CD4-positive, alpha-beta memory T cell (primary cell): ENCODE measurements at regions not wholly inside any gene's neighbourhood (a gene's known extent, or its start where the extent isn't known, plus 50 kb on each side); places are given as distances from the start of the nearest gene placed in this dataset.

ENCODE experiments used
- CTCF ChIA-PET: fragments of 350-600 bp; sonication (Branson Sonifier 250); formaldehyde crosslinking; loops from one replicate; lab custom pipeline; 2021; ENCODE audit warnings: inconsistent platforms; ENCODE audit not compliant: partially characterized antibody; lab: Charles Lee
- POLR2A ChIA-PET: fragments of 350-600 bp; sonication (Branson Sonifier 250); formaldehyde crosslinking; loops from one replicate; lab custom pipeline; 2021; ENCODE audit not compliant: partially characterized antibody; lab: Charles Lee
- DNase-seq, 5 donors: peaks; one replicate each; pipeline versions ENCODE4 v3.0.0 to v3.0.0-alpha.2; 2020 to 2022; ENCODE audit warnings: mixed read lengths in 1 of 5
- H3K27ac ChIP-seq: one replicate; pipeline ENCODE4 v1.7.0; 2013; ENCODE audit warnings: low read depth, low read length
- H3K27me3 ChIP-seq: 2 replicates; pipeline ENCODE4 v1.7.0; 2013; ENCODE audit warnings: mild to moderate bottlenecking, low read length, moderate library complexity; ENCODE audit not compliant: insufficient read depth
- H3K36me3 ChIP-seq: 2 replicates; pipeline ENCODE4 v1.7.0; 2013; ENCODE audit warnings: mild to moderate bottlenecking, low read length, moderate library complexity; ENCODE audit not compliant: insufficient read depth
- H3K4me1 ChIP-seq: 2 replicates; pipeline ENCODE4 v1.7.0; 2013; ENCODE audit warnings: mild to moderate bottlenecking, low read length, moderate library complexity; ENCODE audit not compliant: insufficient read depth
- H3K4me3 ChIP-seq, 2 donors: one replicate each; pipeline ENCODE4 v1.7.0; 2013; ENCODE audit warnings: low read length in 2 of 2, mild to moderate bottlenecking in 1 of 2
- H3K9me3 ChIP-seq, 2 donors: one replicate each; pipeline ENCODE4 v1.7.0; 2013; ENCODE audit warnings: low read length in 2 of 2, control low read depth in 1 of 2; ENCODE audit not compliant: control insufficient read depth in 1 of 2
- H3K27ac Mint-ChIP-seq, 7 donors: one replicate each; pipeline ENCODE4 v1.8.0; 2020 to 2021; ENCODE audit warnings: mixed read lengths in 7 of 7, mild to moderate bottlenecking in 6 of 7, inconsistent platforms in 3 of 7, moderate library complexity in 3 of 7
- H3K27me3 Mint-ChIP-seq, 2 donors: one replicate each; pipeline ENCODE4 v1.8.0; 2020 to 2021; ENCODE audit warnings: mixed read lengths in 2 of 2
- H3K36me3 Mint-ChIP-seq, 2 donors: one replicate each; pipeline ENCODE4 v1.8.0; 2020 to 2021; ENCODE audit warnings: mixed read lengths in 2 of 2, inconsistent platforms in 1 of 2, mild to moderate bottlenecking in 1 of 2
- H3K4me1 Mint-ChIP-seq, 4 donors: one replicate each; pipeline ENCODE4 v1.8.0; 2020 to 2021; ENCODE audit warnings: mixed read lengths in 4 of 4, mild to moderate bottlenecking in 1 of 4
- H3K4me3 Mint-ChIP-seq, 8 donors: one replicate each; pipeline ENCODE4 v1.8.0; 2020 to 2021; ENCODE audit warnings: mixed read lengths in 8 of 8, mild to moderate bottlenecking in 7 of 8, moderate library complexity in 6 of 8, inconsistent platforms in 3 of 8
- H3K9me3 Mint-ChIP-seq, 8 donors: one replicate each; pipeline ENCODE4 v1.8.0; 2020 to 2021; ENCODE audit warnings: mixed read lengths in 8 of 8, mild to moderate bottlenecking in 5 of 8, inconsistent platforms in 3 of 8, moderate library complexity in 1 of 8
- intact Hi-C: fragments of 100-400 bp; cut with micrococcal nuclease; formaldehyde crosslinking; loops from one replicate; pipeline ENCODE4 v1.15.1; 2023

GRCh38 chr20:4454111-4454510 is 205.0 kb upstream of the ADRA1D start:
- H3K4me3 ChIP-seq: no peak overlapping the region
- no peak overlapping the region for H3K27ac Mint-ChIP-seq
- H3K27me3 Mint-ChIP-seq: peaks cover 1 to 3% of the 10 kb centered on the region in 2 donors
- ChIA-PET POLR2A (no interaction called here), CTCF (no interaction called here)
- no peak overlapping the region for H3K4me3 Mint-ChIP-seq
- no peaks in the 10 kb centered on the region for H3K36me3 ChIP-seq
- H3K9me3 Mint-ChIP-seq: peaks cover 0 to 7% (median 2%) of the 10 kb centered on the region in 8 donors
- intact Hi-C loops: no loop called here
- no peak overlapping the region for H3K27ac ChIP-seq
- H3K9me3 ChIP-seq: no peaks in the 10 kb centered on the region
- no peak for DNase-seq
- no peaks in the 10 kb centered on the region for H3K4me1 Mint-ChIP-seq
- H3K27me3 ChIP-seq: no peaks in the 10 kb centered on the region
- no peaks in the 10 kb centered on the region for H3K4me1 ChIP-seq
- no peaks in the 10 kb centered on the region for H3K36me3 Mint-ChIP-seq

GRCh38 chr20:4453359-4453758 is 204.3 kb upstream of the ADRA1D start:
- no peak for DNase-seq
- Histone ChIP-seq H3K9me3 (no peaks in the 10 kb centered on the region), H3K36me3 (no peaks in the 10 kb centered on the region), H3K27me3 (no peaks in the 10 kb centered on the region), H3K4me1 (no peaks in the 10 kb centered on the region), H3K4me3 (no peak overlapping the region), H3K27ac (no peak overlapping the region)
- H3K4me3 Mint-ChIP-seq: no peak overlapping the region
- intact Hi-C loops: no loop called here
- H3K4me1 Mint-ChIP-seq: no peaks in the 10 kb centered on the region
- H3K27me3 Mint-ChIP-seq: peaks cover 1 to 3% of the 10 kb centered on the region in 2 donors
- H3K27ac Mint-ChIP-seq: peak overlapping the region in 1 of 7 donors; percentile 50
- POLR2A ChIA-PET: no interaction called here
- CTCF ChIA-PET: no interaction called here
- H3K36me3 Mint-ChIP-seq: no peaks in the 10 kb centered on the region
- peaks cover 0 to 4% (median 0%) of the 10 kb centered on the region in 8 donors for H3K9me3 Mint-ChIP-seq

- Histone ChIP-seq H3K4me3 (no peak overlapping the region), H3K36me3 (no peaks in the 10 kb centered on the region), H3K27me3 (no peaks in the 10 kb centered on the region), H3K9me3 (no peaks in the 10 kb centered on the region), H3K4me1 (no peaks in the 10 kb centered on the region), H3K27ac (no peak overlapping the region)
- DNase-seq: no peak
- no peak overlapping the region for H3K4me3 Mint-ChIP-seq
- CTCF ChIA-PET: no interaction called here
- H3K36me3 Mint-ChIP-seq: no peaks in the 10 kb centered on the region
- POLR2A ChIA-PET: no interaction called here
- H3K9me3 Mint-ChIP-seq: peaks cover 0 to 3% (median 0%) of the 10 kb centered on the region in 8 donors
- no peak overlapping the region for H3K27ac Mint-ChIP-seq
- intact Hi-C loops: no loop called here
- no peaks in the 10 kb centered on the region for H3K4me1 Mint-ChIP-seq
- peaks cover 1 to 2% of the 10 kb centered on the region in 2 donors for H3K27me3 Mint-ChIP-seq
These were observed 202.5 kb upstream of the ADRA1D start for GRCh38 chr20:4451487-4452081.

DNA sequence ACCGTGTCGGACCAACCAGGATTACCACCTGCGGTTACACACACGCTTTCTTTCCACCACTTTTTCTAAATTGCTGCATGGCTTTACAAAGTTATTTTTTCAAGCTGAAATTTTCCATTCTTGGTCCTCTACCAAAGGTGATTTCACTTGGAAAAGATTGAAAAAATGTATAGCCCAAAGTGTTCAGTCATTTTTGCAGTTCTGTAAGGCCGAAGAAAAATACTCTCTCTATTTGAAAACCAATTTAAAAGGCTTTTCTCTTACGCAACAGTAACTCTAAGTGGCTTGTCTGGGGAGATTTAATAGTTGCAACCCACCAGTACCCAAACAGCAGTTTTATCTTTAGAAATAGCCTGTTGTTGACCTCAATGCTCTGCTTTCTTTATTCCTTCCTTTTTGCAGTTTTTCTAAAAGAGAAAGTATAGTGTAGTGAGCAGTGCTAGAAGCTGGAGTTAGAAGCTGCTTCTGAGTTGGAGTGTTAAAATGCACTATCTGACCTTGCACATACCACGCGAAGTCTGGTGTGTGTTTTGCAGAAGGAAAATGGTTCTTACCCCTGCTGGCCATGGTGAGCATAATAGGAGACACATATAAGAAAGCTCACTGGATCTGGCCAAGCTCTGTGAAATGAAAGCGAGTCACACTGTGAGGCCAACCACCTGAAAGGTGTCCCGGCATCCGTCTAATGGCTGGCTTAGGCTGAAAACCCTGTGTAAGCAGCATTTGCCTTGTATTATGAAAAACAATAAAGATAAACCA is 201.0 kb upstream of the ADRA1D start:
- Mint-ChIP-seq H3K27me3 (peaks cover 1 to 4% of the 10 kb centered on the region in 2 donors), H3K27ac (no peak overlapping the region), H3K4me1 (no peaks in the 10 kb centered on the region), H3K9me3 (peaks cover 0 to 3% (median 0%) of the 10 kb centered on the region in 8 donors), H3K36me3 (no peaks in the 10 kb centered on the region), H3K4me3 (no peak overlapping the region)
- no peak overlapping the region for H3K27ac ChIP-seq
- no peaks in the 10 kb centered on the region for H3K9me3 ChIP-seq
- no peaks in the 10 kb centered on the region for H3K36me3 ChIP-seq
- no peak overlapping the region for H3K4me3 ChIP-seq
- no peak for DNase-seq
- H3K4me1 ChIP-seq: no peaks in the 10 kb centered on the region
- H3K27me3 ChIP-seq: no peaks in the 10 kb centered on the region
- intact Hi-C loops: no loop called here
- ChIA-PET CTCF (no interaction called here), POLR2A (no interaction called here)

GRCh38 chr20:4445784-4446183 is 196.7 kb upstream of the ADRA1D start:
- Histone ChIP-seq H3K9me3 (no peaks in the 10 kb centered on the region), H3K4me1 (no peaks in the 10 kb centered on the region), H3K4me3 (no peak overlapping the region), H3K36me3 (no peaks in the 10 kb centered on the region), H3K27me3 (no peaks in the 10 kb centered on the region), H3K27ac (no peak overlapping the region)
- Mint-ChIP-seq H3K4me3 (no peak overlapping the region), H3K27ac (no peak overlapping the region), H3K27me3 (peaks cover 1 to 13% of the 10 kb centered on the region in 2 donors), H3K9me3 (peaks cover 0 to 3% (median 0%) of the 10 kb centered on the region in 8 donors), H3K4me1 (no peaks in the 10 kb centered on the region), H3K36me3 (no peaks in the 10 kb centered on the region)
- CTCF ChIA-PET: no interaction called here
- DNase-seq: no peak
- POLR2A ChIA-PET: no interaction called here
- intact Hi-C loops: no loop called here

- Histone ChIP-seq H3K4me1 (no peaks in the 10 kb centered on the region), H3K27me3 (no peaks in the 10 kb centered on the region), H3K36me3 (no peaks in the 10 kb centered on the region), H3K9me3 (no peaks in the 10 kb centered on the region), H3K27ac (no peak overlapping the region), H3K4me3 (no peak overlapping the region)
- Mint-ChIP-seq H3K4me1 (no peaks in the 10 kb centered on the region), H3K27ac (no peak overlapping the region), H3K36me3 (no peaks in the 10 kb centered on the region), H3K9me3 (peaks cover 0 to 3% (median 0%) of the 10 kb centered on the region in 8 donors), H3K27me3 (peaks cover 1 to 13% of the 10 kb centered on the region in 2 donors), H3K4me3 (no peak overlapping the region)
- DNase-seq: no peak
- POLR2A ChIA-PET: no interaction called here
- CTCF ChIA-PET: no interaction called here
- intact Hi-C loops: no loop called here
These were observed 196.2 kb upstream of the ADRA1D start for GRCh38 chr20:4445331-4445730.

DNA sequence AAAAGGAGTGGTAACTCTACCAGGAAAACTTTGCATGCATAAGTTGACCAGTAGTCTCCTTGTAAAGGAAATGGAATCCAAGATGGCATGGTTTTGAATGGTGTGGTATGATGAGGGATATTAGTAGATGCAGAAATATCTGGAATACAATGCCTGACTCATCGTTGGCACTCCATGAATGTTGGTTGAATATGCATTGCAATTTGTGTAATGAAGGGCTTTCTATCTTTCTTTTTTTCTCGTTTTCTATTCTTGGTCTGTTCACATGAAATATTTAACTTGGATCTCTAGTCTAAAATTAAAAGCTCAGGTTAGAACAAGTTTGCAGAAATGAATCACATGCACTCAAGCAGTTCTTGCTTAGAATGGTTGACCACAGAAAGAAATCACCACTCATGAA is 195.3 kb upstream of the ADRA1D start:
- no peak overlapping the region for H3K27ac ChIP-seq
- ChIA-PET CTCF (no interaction called here), POLR2A (no interaction called here)
- Mint-ChIP-seq H3K4me1 (no peaks in the 10 kb centered on the region), H3K27ac (no peak overlapping the region), H3K36me3 (no peaks in the 10 kb centered on the region), H3K4me3 (no peak overlapping the region), H3K27me3 (peaks cover 1 to 13% of the 10 kb centered on the region in 2 donors), H3K9me3 (peaks cover 0 to 3% (median 0%) of the 10 kb centered on the region in 8 donors)
- DNase-seq: no peak
- intact Hi-C loops: no loop called here
- H3K4me3 ChIP-seq: no peak overlapping the region
- H3K4me1 ChIP-seq: no peaks in the 10 kb centered on the region
- no peaks in the 10 kb centered on the region for H3K9me3 ChIP-seq
- H3K36me3 ChIP-seq: no peaks in the 10 kb centered on the region
- H3K27me3 ChIP-seq: no peaks in the 10 kb centered on the region
